HCT116 (cell line): ENCODE measurements at regions not wholly inside any gene's neighbourhood (a gene's known extent, or its start where the extent isn't known, plus 50 kb on each side); places are given as distances from the start of the nearest gene placed in this dataset.

Source experiments
- ATAC-seq: fragments of 200-7000 bp; cut with Tn5 transposase; 2 replicates; pipeline ENCODE4 v1.9.1; 2020; ENCODE audit warnings: mild to moderate bottlenecking, moderate library complexity
- BruUV-seq: library from RNA; stranded (reverse); fragments of 400-500 nt; replicated peaks from 2 replicates; lab custom pipeline; 2021; lab: Mats Ljungman, UMichigan
- CTCF ChIA-PET: fragments of 300-600 bp; sonication (Branson Sonifier 250); formaldehyde crosslinking; loops from one replicate; lab custom pipeline; 2021; ENCODE audit warnings: antibody characterized with exemption; lab: Charles Lee
- POLR2A ChIA-PET: fragments of 300-600, 350-600 bp; sonication (Branson Sonifier 250); formaldehyde crosslinking; loops from one replicate; lab custom pipeline; 2021; ENCODE audit warnings: antibody characterized with exemption; lab: Charles Lee
- RAD21 ChIA-PET, 2 experiments: fragments of 300-600 bp; sonication (Branson Sonifier 250); formaldehyde crosslinking; loops; one replicate each; lab custom pipeline; 2023; ENCODE audit warnings: low total read pairs in 2 of 2; ENCODE audit not compliant: uncharacterized antibody in 2 of 2, unreplicated experiment in 2 of 2, low non-redundant PET in 1 of 2; lab: Charles Lee
- DNase-seq: peaks from one replicate; pipeline ENCODE4 v3.0.0-alpha.2; 2010; ENCODE audit warnings: low read depth, low spot score
- H2AFZ ChIP-seq: fragments of 200-600 bp; shearing (Covaris generic), sonication (generic); 2 replicates; pipeline ENCODE4 v1.6.1; 2017; ENCODE audit warnings: low read depth, mixed run types, mixed read lengths, antibody characterized with exemption, low read length; ENCODE audit not compliant: poor library complexity, severe bottlenecking
- H3K27ac ChIP-seq: 2 replicates; pipeline ENCODE4 v1.5.1; 2012; ENCODE audit warnings: low read depth, low read length
- H3K27me3 ChIP-seq: fragments of 200-600 bp; sonication (generic); 2 replicates; pipeline ENCODE4 v1.6.1; 2016; ENCODE audit warnings: mixed run types, low read length, mixed read lengths; ENCODE audit not compliant: insufficient read depth
- H3K36me3 ChIP-seq, 2 experiments: fragments of 200-500 bp in 1 of 2; fragments of 200-600 bp in 1 of 2; sonication (Bioruptor generic) in 1 of 2; sonication (generic) in 1 of 2; 2 replicates each; pipeline versions ENCODE4 v1.5.1 to v1.6.1; 2014 to 2016; ENCODE audit warnings: low read length in 2 of 2, inconsistent platforms in 1 of 2, mixed read lengths in 1 of 2, mixed run types in 1 of 2; ENCODE audit not compliant: insufficient read depth in 2 of 2, control insufficient read depth in 1 of 2
- H3K4me1 ChIP-seq, 2 experiments: fragments of 200-600 bp in 1 of 2; sonication (generic) in 1 of 2; 2 replicates each; pipeline versions ENCODE4 v1.5.1 to v1.6.1; 2012 to 2017; ENCODE audit warnings: low read length in 2 of 2, inconsistent platforms in 1 of 2, mild to moderate bottlenecking in 1 of 2, mixed read lengths in 1 of 2, mixed run types in 1 of 2, moderate library complexity in 1 of 2; ENCODE audit not compliant: insufficient read depth in 2 of 2, control insufficient read depth in 1 of 2
- H3K4me2 ChIP-seq: fragments of 200-600 bp; sonication (generic); 2 replicates; pipeline ENCODE4 v1.6.1; 2017; ENCODE audit warnings: mixed run types, low read length, mixed read lengths
- H3K4me3 ChIP-seq, 2 experiments: fragments of 200-600 bp in 1 of 2; sonication (generic) in 1 of 2; replicated peaks in 1 of 2; 2 replicates each; pipeline ENCODE4 v1.5.1; 2011 to 2016; ENCODE audit warnings: low read length in 2 of 2, control low read depth in 1 of 2, low read depth in 1 of 2, mild to moderate bottlenecking in 1 of 2, mixed read lengths in 1 of 2, mixed run types in 1 of 2
- H3K79me2 ChIP-seq: fragments of 200-600 bp; sonication (generic); 2 replicates; pipeline ENCODE4 v1.6.1; 2017; ENCODE audit warnings: mild to moderate bottlenecking, mixed run types, low read length, moderate library complexity, mixed read lengths; ENCODE audit not compliant: insufficient read depth
- H3K9ac ChIP-seq: fragments of 200-600 bp; sonication (generic); 2 replicates; pipeline ENCODE4 v1.6.1; 2016; ENCODE audit warnings: low read length, mixed read lengths
- H3K9me2 ChIP-seq: fragments of 200-600 bp; sonication (generic), shearing (Covaris generic); 2 replicates; pipeline ENCODE4 v1.6.1; 2017; ENCODE audit warnings: mixed run types, mild to moderate bottlenecking, moderate library complexity; ENCODE audit not compliant: insufficient read depth
- H3K9me3 ChIP-seq, 2 experiments: fragments of 200-500 bp in 1 of 2; fragments of 200-600 bp in 1 of 2; sonication (Bioruptor generic) in 1 of 2; sonication (generic) in 1 of 2; 2 replicates each; pipeline ENCODE4 v1.6.1; 2014 to 2017; ENCODE audit warnings: low read length in 2 of 2, mixed read lengths in 2 of 2, inconsistent platforms in 1 of 2, low read depth in 1 of 2, mild to moderate bottlenecking in 1 of 2, mixed run types in 1 of 2, moderate library complexity in 1 of 2; ENCODE audit not compliant: control insufficient read depth in 1 of 2, insufficient read depth in 1 of 2
- H4K20me1 ChIP-seq: fragments of 200-600 bp; sonication (generic), shearing (Covaris generic); 2 replicates; pipeline ENCODE4 v1.6.1; 2017; ENCODE audit warnings: mixed run types, mild to moderate bottlenecking, moderate library complexity; ENCODE audit not compliant: insufficient read depth
- CBX3 ChIP-seq: IDR thresholded peaks from 2 replicates; pipeline ENCODE4 v1.6.1; 2012; ENCODE audit warnings: low read depth
- ELF1 ChIP-seq: IDR thresholded peaks from 2 replicates; pipeline ENCODE4 v1.6.1; 2012; ENCODE audit warnings: low read depth, borderline replicate concordance
- EZH2 ChIP-seq: fragments of 200-600 bp; sonication (generic); IDR thresholded peaks from 2 replicates; pipeline ENCODE4 v1.6.1; 2017; ENCODE audit warnings: antibody characterized with exemption, mixed run types
- FOSL1 ChIP-seq: IDR thresholded peaks from 2 replicates; pipeline ENCODE4 v1.6.1; 2012; ENCODE audit warnings: low read depth
- JUND ChIP-seq: IDR thresholded peaks from 2 replicates; pipeline ENCODE4 v1.6.1; 2012
- SIN3A ChIP-seq: IDR thresholded peaks from 2 replicates; pipeline ENCODE4 v1.6.1; 2012; ENCODE audit warnings: low read depth
- SP1 ChIP-seq: IDR thresholded peaks from 2 replicates; pipeline ENCODE4 v1.6.1; 2012; ENCODE audit warnings: low read depth
- ZNF274 ChIP-seq: fragments of 200-500 bp; sonication (Bioruptor generic); IDR thresholded peaks from 2 replicates; pipeline ENCODE4 v1.6.1; 2014; ENCODE audit warnings: mild to moderate bottlenecking, low read depth, low read length, inconsistent platforms
- intact Hi-C: fragments of 100-400 bp; cut with micrococcal nuclease; formaldehyde crosslinking; loops from 2 replicates; pipeline ENCODE4 v1.10.0; 2022
- TF ChIP-seq, protein P1 (sequence below), 3 experiments: fragments of 200-600 bp in 1 of 3; sonication (generic) in 1 of 3; IDR thresholded peaks in 2 of 3; conservative IDR thresholded peaks in 1 of 3; 2 replicates each; pipeline ENCODE4 v1.5.1; 2012 to 2017; ENCODE audit warnings: low read depth in 2 of 3, low read length in 2 of 3, antibody characterized with exemption in 1 of 3, borderline replicate concordance in 1 of 3, control low read depth in 1 of 3, mild to moderate bottlenecking in 1 of 3, mixed read lengths in 1 of 3, mixed run types in 1 of 3, moderate library complexity in 1 of 3; ENCODE audit not compliant: insufficient read depth in 1 of 3

DNA sequence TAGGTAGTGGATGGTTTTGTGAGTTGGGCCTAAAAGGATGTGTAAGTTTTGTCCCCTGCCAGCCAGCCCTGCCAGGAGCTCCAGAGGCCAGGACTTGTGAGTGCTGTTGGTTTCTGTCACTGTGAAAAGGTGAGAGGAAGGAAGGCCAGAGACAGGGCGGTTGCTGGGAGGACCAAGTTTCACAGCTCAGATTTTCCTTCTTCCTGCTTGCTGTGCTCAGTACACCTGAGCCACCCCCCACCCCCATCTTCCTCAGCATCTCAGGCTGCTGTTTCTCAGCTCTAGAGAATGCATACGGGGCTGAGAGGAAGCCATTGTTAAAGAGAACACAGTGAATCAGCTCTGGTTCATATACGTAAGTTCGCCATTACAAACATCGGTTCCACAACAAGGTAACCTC, 139.9 kb downstream of the BUB3 start:
- no peak for DNase-seq
- Histone ChIP-seq H3K79me2 (no peaks in the 10 kb centered on the region), H3K9me2 (no peaks in the 10 kb centered on the region), H3K4me1 (no peaks in the 10 kb centered on the region), H3K27me3 (no peaks in the 10 kb centered on the region), H3K9ac (no peak overlapping the region), H3K9me3 (peaks cover 3% of the 10 kb centered on the region in 2 experiments; a peak in 1 of 4 replicates), H3K27ac (no peak overlapping the region), H3K4me2 (no peak overlapping the region), H2AFZ (no peak overlapping the region), H3K36me3 (no peaks in the 10 kb centered on the region), H3K4me3 (no peak overlapping the region), H4K20me1 (no peaks in the 10 kb centered on the region)
- intact Hi-C loops, result no loop called here
- CTCF ChIA-PET, result no interaction called here
- no TSS peak for BruUV-seq
- no peak for ATAC-seq
- RAD21 ChIA-PET, result no interaction called here
- POLR2A ChIA-PET, result no interaction called here
- TF ChIP-seq JUND (no peak), EZH2 (no peak), SP1 (no peak), SIN3A (no peak), FOSL1 (no peak), ZNF274 (no peak), ELF1 (no peak)

DNA sequence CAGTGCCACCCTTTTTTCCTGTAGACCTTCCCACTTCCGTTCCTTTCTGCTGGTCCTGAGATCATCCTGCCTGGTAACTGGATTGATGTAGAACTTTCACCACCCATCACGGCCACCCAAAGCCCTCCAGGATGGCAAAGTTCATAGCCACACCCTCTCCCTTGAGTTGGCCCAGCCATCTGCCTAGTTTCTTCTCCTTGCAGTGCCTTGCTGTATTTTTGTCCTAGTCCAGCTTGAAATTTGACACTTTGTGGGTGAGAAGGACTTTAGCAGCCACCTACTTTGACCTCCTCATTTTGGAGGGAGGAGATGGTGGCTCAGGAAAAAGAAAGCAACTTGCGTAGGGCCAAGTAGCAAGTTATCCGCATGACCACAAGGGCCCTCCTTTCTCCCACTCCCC, 140.7 kb downstream of the BUB3 start:
- Histone ChIP-seq H3K4me2 (no peak overlapping the region), H3K27ac (no peak overlapping the region), H3K9ac (no peak overlapping the region), H4K20me1 (no peaks in the 10 kb centered on the region), H3K9me2 (no peaks in the 10 kb centered on the region), H3K36me3 (no peaks in the 10 kb centered on the region), H3K4me1 (no peaks in the 10 kb centered on the region), H3K79me2 (no peaks in the 10 kb centered on the region), H2AFZ (no peak overlapping the region), H3K27me3 (no peaks in the 10 kb centered on the region), H3K9me3 (0 out of 4 replicates have a peak, but pooled peaks cover 0 to 1% of the 10 kb centered on the region in 2 experiments), H3K4me3 (no peak overlapping the region)
- POLR2A ChIA-PET, result no interaction called here
- RAD21 ChIA-PET, result no interaction called here
- DNase-seq (no peak), ATAC-seq (no peak)
- intact Hi-C loops, result no loop called here
- CTCF ChIA-PET, result no interaction called here
- no TSS peak for BruUV-seq
- no peak for TF ChIP-seq ZNF274
- TF ChIP-seq, protein P1, sequence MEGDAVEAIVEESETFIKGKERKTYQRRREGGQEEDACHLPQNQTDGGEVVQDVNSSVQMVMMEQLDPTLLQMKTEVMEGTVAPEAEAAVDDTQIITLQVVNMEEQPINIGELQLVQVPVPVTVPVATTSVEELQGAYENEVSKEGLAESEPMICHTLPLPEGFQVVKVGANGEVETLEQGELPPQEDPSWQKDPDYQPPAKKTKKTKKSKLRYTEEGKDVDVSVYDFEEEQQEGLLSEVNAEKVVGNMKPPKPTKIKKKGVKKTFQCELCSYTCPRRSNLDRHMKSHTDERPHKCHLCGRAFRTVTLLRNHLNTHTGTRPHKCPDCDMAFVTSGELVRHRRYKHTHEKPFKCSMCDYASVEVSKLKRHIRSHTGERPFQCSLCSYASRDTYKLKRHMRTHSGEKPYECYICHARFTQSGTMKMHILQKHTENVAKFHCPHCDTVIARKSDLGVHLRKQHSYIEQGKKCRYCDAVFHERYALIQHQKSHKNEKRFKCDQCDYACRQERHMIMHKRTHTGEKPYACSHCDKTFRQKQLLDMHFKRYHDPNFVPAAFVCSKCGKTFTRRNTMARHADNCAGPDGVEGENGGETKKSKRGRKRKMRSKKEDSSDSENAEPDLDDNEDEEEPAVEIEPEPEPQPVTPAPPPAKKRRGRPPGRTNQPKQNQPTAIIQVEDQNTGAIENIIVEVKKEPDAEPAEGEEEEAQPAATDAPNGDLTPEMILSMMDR (IDR thresholded peaks at IDR 0.05 in 2 of 3, conservative IDR thresholded peaks at IDR 0.05 in 1 of 3; ENCODE audit: borderline replicate concordance in 1 of 3, insufficient read depth in 1 of 3, low read depth in 2 of 3, low read length in 2 of 3), result no peak
- no peak for TF ChIP-seq CBX3
- TF ChIP-seq FOSL1, result no peak
- TF ChIP-seq, all 23 proteins: peak for 0
